ENCODE measurements at regions not wholly inside any gene's neighbourhood (a gene's known extent, or its start where the extent isn't known, plus 50 kb on each side); places are given as distances from the start of the nearest gene placed in this dataset.

GRCh38 chr2:10966741-10967140, 55.0 kb downstream of the KCNF1 start:
- dilution Hi-C loops (cut with HindIII; ENCODE audit: low sequenced_read_pairs, unreplicated experiment) = no loop called here
- H2BK5ac ChIP-seq (ENCODE audit: low read depth, low read length, poor library complexity, severe bottlenecking) = no peak overlapping the region
- peaks cover 17% of the 10 kb centered on the region for H3K4me1 ChIP-seq (ENCODE audit: control insufficient read depth, insufficient read depth, low read length)
- no peak overlapping the region for H2AFZ ChIP-seq (replicated peaks; ENCODE audit: low read length, poor library complexity)
- H2AK9ac ChIP-seq (replicated peaks; ENCODE audit: low read depth, low read length, poor library complexity) = no peak overlapping the region
- H3K4me3 ChIP-seq (ENCODE audit: insufficient read depth, low read depth, low read length) = no peak overlapping the region
- DNase-seq (no peak), ATAC-seq (ENCODE audit: low read depth) (no peak)
- no peak overlapping the region for H3K23ac ChIP-seq (ENCODE audit: low read depth, low read length)
- CTCF ChIA-PET = no interaction called here
- in situ Hi-C loops (cut with MboI; ENCODE audit: low sequenced_read_pairs) = no loop called here
- no peak overlapping the region for H3K9ac ChIP-seq (ENCODE audit: low read depth, low read length)
- no peak overlapping the region; the same call in 1 of the 2 replicates for H3K4ac ChIP-seq (ENCODE audit: low read depth, low read length)
- 0 out of 2 replicates have a peak overlapping the region, but pooled peaks have one; percentile 20 for H2AK5ac ChIP-seq (ENCODE audit: low read depth, low read length)
- H4K8ac ChIP-seq (ENCODE audit: low read depth in 2 of 2, low read length in 2 of 2) = no peak overlapping the region
- H4K91ac ChIP-seq (ENCODE audit: insufficient read depth, low read depth, low read length) = no peak overlapping the region
- no peak overlapping the region for H2BK20ac ChIP-seq (ENCODE audit: low read depth, low read length)
- POLR2A ChIA-PET (ENCODE audit: unreplicated experiment) = no interaction called here
- TF ChIP-seq FOS (IDR thresholded peaks at IDR 0.05; ENCODE audit: low read depth, low read length) (no peak), BHLHE40 (IDR thresholded peaks at IDR 0.05; ENCODE audit: low read depth, low read length) (no peak), RCOR1 (IDR thresholded peaks at IDR 0.05; ENCODE audit: insufficient replicate concordance, low read length) (no peak), CHD1 (IDR thresholded peaks at IDR 0.05; ENCODE audit: low read depth, low read length) (no peak), MXI1 (IDR thresholded peaks at IDR 0.05; ENCODE audit: borderline replicate concordance, low read depth, low read length) (no peak), CEBPB (IDR thresholded peaks at IDR 0.05; ENCODE audit: low read depth, low read length) (no peak), POLR2A (IDR thresholded peaks at IDR 0.05; ENCODE audit: low read depth, low read length) (no peak), MAZ (IDR thresholded peaks at IDR 0.05; ENCODE audit: borderline replicate concordance, low read depth, low read length) (no peak), ELK1 (IDR thresholded peaks at IDR 0.05; ENCODE audit: borderline replicate concordance, low read depth, low read length) (no peak), NFE2L2 (IDR thresholded peaks at IDR 0.05; ENCODE audit: low read depth, low read length) (no peak), RAD21 (IDR thresholded peaks at IDR 0.05; ENCODE audit: low read length) (no peak), MAFK (IDR thresholded peaks at IDR 0.05; ENCODE audit: low read depth, low read length) (no peak), USF2 (IDR thresholded peaks at IDR 0.05; ENCODE audit: low read depth, low read length) (no peak), SMC3 (IDR thresholded peaks at IDR 0.05; ENCODE audit: low read depth, low read length) (no peak), CTCF (conservative IDR thresholded peaks at IDR 0.05; ENCODE audit: low read depth, low read length) (no peak), RFX5 (IDR thresholded peaks at IDR 0.05; ENCODE audit: low read depth, low read length) (no peak)
- no peaks in the 10 kb centered on the region for H3K27me3 ChIP-seq (ENCODE audit: control insufficient read depth, insufficient read depth, low read length)
- H3K56ac ChIP-seq (ENCODE audit: extremely low read depth, insufficient read depth, low read length) = no peak overlapping the region
- peaks cover 25% of the 10 kb centered on the region; the same call in 1 of the 2 replicates for H3K9me1 ChIP-seq (ENCODE audit: insufficient read depth, low read length)
- H3K18ac ChIP-seq (ENCODE audit: low read depth, low read length) = no peak overlapping the region
- no CpG with 5 or more reads among the region's 13 CpGs for WGBS, 2 experiments (ENCODE audit: extremely low coverage in 2 of 2, insufficient read length in 1 of 2)
- BruUV-seq (replicated peaks) = no TSS peak
- no peak overlapping the region for H2BK120ac ChIP-seq (ENCODE audit: low read depth, low read length)
- H4K20me1 ChIP-seq (ENCODE audit: insufficient read depth, low read length) = no peaks in the 10 kb centered on the region
- no peaks in the 10 kb centered on the region for H3K9me3 ChIP-seq (ENCODE audit: control insufficient read depth, insufficient read depth, low read length)
- H3K36me3 ChIP-seq (ENCODE audit: control insufficient read depth, insufficient read depth, low read length) = no peaks in the 10 kb centered on the region
- intact Hi-C loops (cut with micrococcal nuclease) = no loop called here
- no peak overlapping the region for H3K4me2 ChIP-seq (ENCODE audit: low read depth, low read length)
- H3K27ac ChIP-seq (ENCODE audit: insufficient read depth, low read length) = no peak overlapping the region
- 0 out of 3 replicates have a peak overlapping the region, but pooled peaks have one; percentile 13 for H2BK15ac ChIP-seq (ENCODE audit: low read depth, low read length)
- no peak overlapping the region for H4K5ac ChIP-seq (ENCODE audit: low read depth, low read length)
- H3K14ac ChIP-seq (replicated peaks; ENCODE audit: low read depth, low read length) = no peak overlapping the region
- no peaks in the 10 kb centered on the region for H3K79me1 ChIP-seq (ENCODE audit: low read depth in 1 of 2, low read length in 2 of 2)
